ENCODE measurements at regions not wholly inside any gene's neighbourhood (a gene's known extent, or its start where the extent isn't known, plus 50 kb on each side); places are given as distances from the start of the nearest gene placed in this dataset.
"Not testable (repeated sequence)": the region's sequence is repeated elsewhere in the genome, so short reads cannot be mapped to it uniquely, and the experiment has no call there.

GRCh38 chr18:8930990-8931616 is 171.4 kb upstream of the NDUFV2 start:
- in situ Hi-C loops (cut with MboI; ENCODE audit: low pct_unique_long_range_greater_than_20kb, low sequenced_read_pairs, unreplicated experiment): no loop called here
- DNase-seq (ENCODE audit: low spot score): no peak

DNA sequence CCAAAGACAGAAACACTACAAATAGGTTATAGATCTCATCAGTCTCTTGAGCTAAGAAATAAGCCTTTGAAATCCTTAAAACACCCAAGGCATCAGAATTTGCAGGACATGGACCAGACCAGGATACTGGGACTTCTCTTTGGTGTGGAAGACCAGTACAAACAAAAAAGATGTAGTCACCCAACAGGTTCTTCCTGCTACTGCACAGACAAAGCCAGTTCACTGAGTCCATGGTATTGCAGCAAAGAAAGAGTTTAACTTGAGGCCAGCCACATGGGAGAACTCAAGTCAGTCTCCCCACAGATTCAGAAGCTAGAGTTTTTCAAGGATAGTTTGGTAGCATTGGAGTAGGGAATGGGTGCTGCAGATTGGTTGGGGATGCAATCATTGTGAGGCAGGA is 169.6 kb upstream of the NDUFV2 start:
- in situ Hi-C loops (cut with MboI; ENCODE audit: low pct_unique_long_range_greater_than_20kb, low sequenced_read_pairs, unreplicated experiment): no loop called here
- TF ChIP-seq, protein P1, sequence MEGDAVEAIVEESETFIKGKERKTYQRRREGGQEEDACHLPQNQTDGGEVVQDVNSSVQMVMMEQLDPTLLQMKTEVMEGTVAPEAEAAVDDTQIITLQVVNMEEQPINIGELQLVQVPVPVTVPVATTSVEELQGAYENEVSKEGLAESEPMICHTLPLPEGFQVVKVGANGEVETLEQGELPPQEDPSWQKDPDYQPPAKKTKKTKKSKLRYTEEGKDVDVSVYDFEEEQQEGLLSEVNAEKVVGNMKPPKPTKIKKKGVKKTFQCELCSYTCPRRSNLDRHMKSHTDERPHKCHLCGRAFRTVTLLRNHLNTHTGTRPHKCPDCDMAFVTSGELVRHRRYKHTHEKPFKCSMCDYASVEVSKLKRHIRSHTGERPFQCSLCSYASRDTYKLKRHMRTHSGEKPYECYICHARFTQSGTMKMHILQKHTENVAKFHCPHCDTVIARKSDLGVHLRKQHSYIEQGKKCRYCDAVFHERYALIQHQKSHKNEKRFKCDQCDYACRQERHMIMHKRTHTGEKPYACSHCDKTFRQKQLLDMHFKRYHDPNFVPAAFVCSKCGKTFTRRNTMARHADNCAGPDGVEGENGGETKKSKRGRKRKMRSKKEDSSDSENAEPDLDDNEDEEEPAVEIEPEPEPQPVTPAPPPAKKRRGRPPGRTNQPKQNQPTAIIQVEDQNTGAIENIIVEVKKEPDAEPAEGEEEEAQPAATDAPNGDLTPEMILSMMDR (IDR thresholded peaks at IDR 0.05; ENCODE audit: extremely low read depth, insufficient read depth, missing control alignments): no peak
- no peak for DNase-seq (ENCODE audit: low spot score)

More at GRCh38 chr18:8930990-8931616, 171.4 kb upstream of the NDUFV2 start:
- TF ChIP-seq, protein P1 (IDR thresholded peaks at IDR 0.05; ENCODE audit: extremely low read depth, insufficient read depth, missing control alignments): no peak

DNA sequence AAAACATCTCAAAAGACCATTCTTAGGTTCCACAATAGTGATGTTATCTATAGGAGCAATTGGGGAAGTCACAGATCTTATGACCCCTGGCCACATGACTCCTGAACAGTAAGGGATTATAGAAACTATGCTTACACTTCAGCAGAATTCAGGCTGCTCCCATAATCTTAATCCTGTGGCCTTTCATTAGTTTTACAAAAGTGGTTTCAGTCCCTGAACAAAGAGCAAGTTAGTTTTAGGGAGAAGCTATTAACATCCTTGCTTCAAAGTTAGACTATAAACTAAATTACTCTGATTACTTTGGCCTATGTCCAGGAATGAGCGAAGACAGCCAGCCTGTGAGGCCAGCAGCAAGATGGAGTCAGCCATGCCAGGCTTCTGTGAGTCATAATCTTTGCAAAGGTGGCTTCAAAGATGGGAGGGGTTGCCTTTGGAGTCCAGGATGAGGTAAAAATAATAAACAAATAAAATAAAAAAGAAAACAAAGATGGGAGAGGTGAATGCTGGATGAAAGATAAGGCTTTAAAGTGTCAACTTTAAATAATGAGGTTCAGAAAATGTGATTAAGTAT is 168.7 kb upstream of the NDUFV2 start:
- no peak for DNase-seq (ENCODE audit: low spot score)
- in situ Hi-C loops (cut with MboI; ENCODE audit: low pct_unique_long_range_greater_than_20kb, low sequenced_read_pairs, unreplicated experiment): no loop called here
- TF ChIP-seq, protein P1 (IDR thresholded peaks at IDR 0.05; ENCODE audit: extremely low read depth, insufficient read depth, missing control alignments): no peak

DNA sequence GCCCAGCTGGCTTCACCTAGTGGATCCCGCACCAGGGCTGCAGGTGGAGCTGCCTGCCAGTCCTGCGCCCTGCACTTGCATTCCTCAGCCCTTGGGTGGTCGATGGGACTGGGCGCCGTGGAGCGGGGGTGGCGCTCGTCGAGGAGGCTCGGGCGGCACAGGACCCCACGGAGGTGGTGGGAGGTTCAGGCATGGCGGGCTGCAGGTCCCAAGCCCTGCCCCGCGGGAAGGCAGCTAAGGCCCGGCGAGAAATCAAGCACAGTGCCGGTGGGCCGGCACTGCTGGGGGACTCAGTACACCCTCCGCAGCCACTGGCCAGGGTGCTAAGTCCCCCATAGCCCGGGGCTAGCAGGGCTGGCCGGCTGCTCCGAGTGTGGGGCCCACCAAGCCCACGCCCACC is 167.2 kb upstream of the NDUFV2 start:
- in situ Hi-C loops (cut with MboI; ENCODE audit: low pct_unique_long_range_greater_than_20kb, low sequenced_read_pairs, unreplicated experiment): not testable (repeated sequence)

GRCh38 chr18:8936619-8937018 is 165.9 kb upstream of the NDUFV2 start:
- in situ Hi-C loops (cut with MboI; ENCODE audit: low pct_unique_long_range_greater_than_20kb, low sequenced_read_pairs, unreplicated experiment): no loop called here
- no peak for DNase-seq (ENCODE audit: low spot score)
- TF ChIP-seq, protein P1 (IDR thresholded peaks at IDR 0.05; ENCODE audit: extremely low read depth, insufficient read depth, missing control alignments): no peak

More for the DNA sequence above, 167.2 kb upstream of the NDUFV2 start:
- DNase-seq (ENCODE audit: low spot score): not testable (repeated sequence)

- DNase-seq (ENCODE audit: low spot score): no peak
- TF ChIP-seq, protein P1 (IDR thresholded peaks at IDR 0.05; ENCODE audit: extremely low read depth, insufficient read depth, missing control alignments): no peak
- in situ Hi-C loops (cut with MboI; ENCODE audit: low pct_unique_long_range_greater_than_20kb, low sequenced_read_pairs, unreplicated experiment): no loop called here
These were observed 165.1 kb upstream of the NDUFV2 start for GRCh38 chr18:8937160-8938094.
